ENCODE measurements at regions not wholly inside any gene's neighbourhood (a gene's known extent, or its start where the extent isn't known, plus 50 kb on each side); places are given as distances from the start of the nearest gene placed in this dataset.

- TF ChIP-seq CTCF (IDR thresholded peaks at IDR 0.05) (no peak), POLR2A (IDR thresholded peaks at IDR 0.05) (no peak)
Observed at GRCh38 chr4:89570931-89571330, 263.3 kb upstream of the GPRIN3 start.
